ENCODE measurements at regions not wholly inside any gene's neighbourhood (a gene's known extent, or its start where the extent isn't known, plus 50 kb on each side); places are given as distances from the start of the nearest gene placed in this dataset.

- no peak for DNase-seq
Observed at GRCh38 chr3:71924721-71925120, 139.8 kb upstream of the PROK2 start.

DNA sequence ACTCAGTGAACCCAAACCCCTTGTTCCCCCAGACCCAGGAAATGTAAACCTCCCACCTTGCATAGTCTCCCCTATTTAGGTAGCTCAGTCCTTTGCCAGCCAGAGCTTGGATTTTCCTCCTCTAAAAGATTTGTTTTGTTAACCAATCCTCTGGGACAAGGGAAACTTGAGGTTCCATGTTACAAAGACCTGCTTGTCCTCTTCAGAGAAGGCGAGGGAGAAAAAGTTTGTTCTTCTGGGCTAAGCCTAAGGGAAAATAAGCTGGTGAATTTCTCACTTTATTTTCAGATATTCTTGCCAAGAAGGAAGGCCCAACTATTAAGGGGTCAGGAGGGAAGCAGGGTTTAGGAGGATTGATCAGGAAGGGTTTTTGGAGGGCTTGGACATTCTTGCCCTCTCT lies 136.1 kb upstream of the PROK2 start:
- DNase-seq = no peak

DNA sequence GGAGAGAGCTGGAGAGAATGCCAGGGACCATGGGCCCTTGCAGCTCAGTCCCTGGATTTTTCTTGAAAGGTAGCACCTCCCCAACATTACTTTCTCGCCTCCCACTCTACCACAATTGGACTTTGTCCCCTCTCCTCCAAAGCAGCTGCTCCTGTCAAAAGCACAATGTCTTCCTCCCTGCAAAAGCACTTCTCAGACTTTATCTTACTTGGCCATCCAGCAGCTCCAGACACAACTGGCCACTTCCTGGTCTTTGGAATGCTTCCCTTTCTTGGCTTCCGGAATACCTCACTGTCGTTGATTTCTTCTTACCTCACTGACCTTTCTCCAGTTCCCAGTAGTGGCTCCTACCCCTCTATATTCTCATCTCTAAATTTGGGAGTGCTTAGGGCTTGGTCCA lies 134.6 kb upstream of the PROK2 start:
- no peak for DNase-seq

DNA sequence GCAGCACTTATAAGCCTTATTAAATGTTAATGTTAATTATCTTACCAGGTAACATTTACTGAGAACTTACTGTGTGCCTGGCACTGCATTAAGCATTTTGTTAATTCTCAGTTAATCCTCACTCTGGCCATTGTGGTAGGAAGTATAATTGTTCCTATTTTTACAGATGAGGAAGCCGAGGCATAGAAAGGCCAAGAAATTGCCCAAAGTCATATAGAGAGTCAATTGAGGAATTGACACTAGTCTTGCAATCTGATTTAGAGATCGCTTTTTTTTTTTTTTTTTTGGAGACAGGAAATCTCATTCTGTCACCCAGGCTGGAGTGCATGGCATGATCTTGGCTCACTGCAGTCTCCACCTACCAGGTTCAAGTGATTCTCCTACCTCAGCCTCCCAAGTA lies 132.6 kb upstream of the PROK2 start:
- no peak for DNase-seq

DNA sequence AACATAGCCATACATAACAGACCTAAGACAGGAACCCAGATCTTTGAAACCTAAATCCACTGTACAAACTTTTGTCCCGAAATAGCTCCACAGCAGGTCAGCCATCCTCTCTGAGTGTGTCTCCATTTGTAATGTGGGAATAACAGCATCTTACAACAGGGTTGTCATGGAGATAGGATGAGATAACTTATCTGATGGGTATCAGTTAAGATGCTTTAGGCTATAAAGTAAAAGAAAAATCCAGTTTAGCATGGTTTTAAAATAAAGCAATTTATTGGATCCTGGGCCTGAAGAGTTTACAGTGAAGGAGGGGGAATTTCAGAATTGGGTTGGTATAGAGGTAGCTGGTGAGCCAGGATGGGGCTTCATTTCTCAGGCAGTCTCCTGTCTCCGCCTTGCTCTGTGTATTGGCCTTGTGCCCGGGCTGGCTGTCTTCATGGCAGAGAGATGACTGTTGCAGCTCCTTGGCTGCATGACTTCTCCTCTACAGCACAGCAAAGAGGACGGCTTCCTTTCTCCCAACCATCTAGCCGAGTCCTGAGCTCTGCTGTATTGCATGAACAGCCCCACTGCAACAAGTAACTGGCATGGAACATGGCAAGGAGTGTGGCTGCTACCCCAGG lies 131.9 kb upstream of the PROK2 start:
- no peak for DNase-seq

DNA sequence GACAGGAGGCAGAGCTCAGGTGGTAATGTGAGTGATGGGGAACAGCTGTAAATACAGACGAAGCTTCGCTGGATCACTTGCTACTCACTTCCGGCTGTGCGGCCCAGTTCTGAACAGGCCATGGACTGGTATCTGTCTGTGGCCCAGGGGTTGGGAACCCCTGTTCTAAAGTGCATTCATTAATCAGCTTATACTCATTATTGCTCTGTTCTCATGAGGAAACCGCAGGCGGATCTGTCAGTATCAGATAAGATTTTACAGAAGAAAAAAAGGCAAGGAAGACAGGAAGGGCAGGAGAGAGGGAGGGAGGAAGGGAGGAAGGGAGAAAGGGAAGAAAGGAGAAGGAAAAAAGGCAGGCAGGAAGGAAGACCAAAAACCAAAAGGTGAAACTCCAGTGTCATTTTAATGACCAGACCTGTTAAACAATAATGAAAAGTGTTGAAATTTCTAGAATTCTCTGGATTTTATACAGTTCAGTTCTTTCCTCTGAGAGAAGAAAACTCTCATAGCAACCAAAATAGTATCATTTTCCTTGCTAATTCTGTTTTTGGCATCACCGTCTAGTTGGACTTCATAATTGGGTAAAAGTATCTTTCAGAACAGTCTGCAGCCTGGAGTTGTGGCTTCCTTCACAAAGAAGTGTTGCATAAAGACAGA lies 128.0 kb upstream of the PROK2 start:
- DNase-seq = no peak

- no peak for DNase-seq
Observed at GRCh38 chr3:71910108-71910507, 125.2 kb upstream of the PROK2 start.

GRCh38 chr3:71907996-71908395 lies 123.0 kb upstream of the PROK2 start:
- no peak for DNase-seq

GRCh38 chr3:71906976-71907375 lies 122.0 kb upstream of the PROK2 start:
- DNase-seq = no peak

DNA sequence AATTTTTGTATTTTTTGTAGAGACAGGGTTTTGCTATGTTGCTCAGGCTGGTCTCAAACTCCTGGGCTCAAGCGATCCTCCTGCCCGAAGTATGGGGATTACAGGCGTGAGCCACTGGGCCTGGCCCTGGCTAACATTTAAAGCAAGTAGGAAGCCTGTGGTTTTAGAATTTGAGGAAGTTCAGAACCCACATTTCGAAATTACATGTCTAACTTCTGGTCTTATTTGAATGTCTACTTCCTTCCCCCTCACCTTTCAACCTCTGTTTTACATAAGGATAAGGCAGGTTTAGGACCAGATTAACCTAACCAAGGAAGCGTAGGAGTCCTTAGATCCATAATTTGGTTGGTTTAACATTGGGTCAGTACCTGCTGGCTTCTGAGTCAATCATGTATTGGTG lies 120.5 kb upstream of the PROK2 start:
- no peak for DNase-seq

DNA sequence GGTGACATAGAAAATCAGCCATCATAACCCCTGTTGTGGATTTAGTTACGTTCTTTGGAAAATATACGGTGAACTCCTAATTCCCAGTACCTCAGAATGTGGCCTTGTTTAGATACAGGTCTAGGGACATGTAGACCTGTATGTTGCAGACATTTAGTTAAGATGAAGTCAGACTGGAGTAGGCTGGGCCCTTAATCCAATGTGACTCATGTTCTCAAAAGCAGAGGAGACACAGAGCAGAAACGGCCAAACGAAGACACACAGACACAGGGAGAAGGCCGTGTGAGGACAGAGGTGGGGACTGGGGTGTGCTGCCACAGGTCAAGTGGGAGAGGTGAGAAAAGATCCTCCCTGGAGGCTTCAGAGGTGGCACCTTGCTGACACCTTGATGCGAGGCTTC lies 119.0 kb upstream of the PROK2 start:
- DNase-seq = no peak

- DNase-seq = no peak
Observed at GRCh38 chr3:71903112-71903495, 118.2 kb upstream of the PROK2 start.

- DNase-seq = no peak
Observed at GRCh38 chr3:71902258-71903111, 117.5 kb upstream of the PROK2 start.

DNA sequence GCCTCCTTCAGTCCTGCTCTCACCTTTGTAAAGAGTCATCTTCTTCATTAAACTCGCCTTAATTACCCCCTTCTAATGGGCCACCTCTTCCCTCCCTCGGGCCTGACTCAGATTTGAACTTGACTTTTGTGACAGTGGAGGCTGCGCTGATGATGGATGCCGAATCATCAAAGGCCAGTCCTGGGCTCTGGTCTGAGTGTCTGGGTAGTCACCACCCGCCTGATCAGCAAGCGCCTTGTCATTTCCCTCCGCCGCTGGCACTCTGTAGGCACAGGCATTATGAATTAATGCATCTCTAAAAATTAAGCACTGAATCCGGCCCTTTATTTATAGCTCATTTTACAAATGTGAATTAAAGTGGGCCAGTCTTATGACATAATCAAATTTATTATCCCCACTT lies 116.7 kb upstream of the PROK2 start:
- DNase-seq = no peak

DNA sequence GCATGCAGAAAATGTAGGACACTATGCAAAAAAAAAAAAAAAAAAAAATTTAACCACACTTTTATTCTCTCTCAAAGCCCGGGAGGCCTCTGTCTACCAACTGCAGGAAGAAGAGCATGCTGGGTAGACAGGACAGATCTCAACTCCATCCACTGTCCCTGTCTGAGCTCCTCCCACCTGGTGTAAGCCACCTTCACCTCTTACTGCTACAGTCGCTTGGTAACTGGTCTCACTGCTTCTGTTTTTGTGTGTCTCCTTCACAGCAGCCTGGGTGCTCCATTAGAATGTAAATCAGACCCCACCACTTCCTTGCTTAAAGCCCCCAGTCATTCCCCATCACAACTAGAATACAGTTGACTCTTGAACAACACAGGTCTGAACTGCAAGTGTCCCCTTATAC lies 115.1 kb upstream of the PROK2 start:
- no peak for DNase-seq

DNA sequence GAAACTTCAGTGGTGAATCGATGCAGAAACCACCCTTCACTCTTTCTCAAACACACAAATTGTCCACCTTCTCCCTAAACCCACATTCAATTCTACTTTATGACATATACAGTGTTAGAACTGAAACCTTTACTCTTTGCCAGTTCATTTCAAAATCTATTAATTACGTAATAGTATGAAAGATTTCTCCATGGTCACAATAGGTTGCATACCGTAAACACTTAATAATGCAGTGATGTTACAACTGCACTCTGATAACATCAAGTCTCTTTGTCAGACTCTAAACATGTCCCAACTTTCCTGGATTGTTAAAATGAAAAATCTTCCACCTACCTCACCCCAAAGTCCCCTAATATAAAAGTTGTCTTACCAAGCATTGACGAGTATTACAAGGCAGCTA lies 111.8 kb upstream of the PROK2 start:
- no peak for DNase-seq

DNA sequence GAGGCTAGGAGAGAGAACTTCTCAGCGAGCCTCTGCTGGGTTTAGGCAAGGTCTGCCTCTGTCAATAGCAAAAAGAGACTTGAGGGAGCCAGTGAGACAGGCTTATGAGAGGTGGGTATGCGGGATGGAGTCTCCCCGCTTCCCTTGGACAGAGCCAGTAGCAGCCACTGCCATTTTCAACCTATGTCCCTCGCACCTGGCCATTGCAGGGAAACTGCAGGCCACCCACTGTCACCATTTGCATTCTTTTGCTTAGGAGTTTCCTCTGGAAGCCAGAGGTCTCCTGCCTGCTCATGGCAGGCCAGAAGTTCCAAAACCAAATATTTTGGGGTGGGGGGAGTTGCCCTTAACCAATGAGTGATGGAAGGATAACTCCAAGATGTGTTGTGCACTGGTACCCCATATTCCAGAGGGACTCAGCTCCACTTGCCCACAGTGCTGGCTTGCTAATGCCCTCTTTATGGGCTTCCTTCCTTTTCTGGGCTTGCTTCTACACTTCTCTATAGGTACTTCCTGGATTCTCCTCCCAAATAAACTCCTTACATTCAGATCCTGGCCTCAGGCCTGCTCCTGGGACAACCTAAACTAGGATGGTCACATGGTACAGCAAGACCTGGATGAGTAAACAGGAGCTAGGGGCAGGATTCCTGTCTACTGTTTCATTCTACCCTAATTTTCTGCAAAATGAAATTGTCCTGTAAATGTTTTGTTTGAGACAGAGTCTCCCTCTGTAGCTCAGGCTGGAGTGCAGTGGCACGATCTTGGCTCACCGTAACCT lies 108.9 kb upstream of the PROK2 start:
- DNase-seq = no peak

GRCh38 chr3:71893122-71893521 lies 108.2 kb upstream of the PROK2 start:
- no peak for DNase-seq

DNA sequence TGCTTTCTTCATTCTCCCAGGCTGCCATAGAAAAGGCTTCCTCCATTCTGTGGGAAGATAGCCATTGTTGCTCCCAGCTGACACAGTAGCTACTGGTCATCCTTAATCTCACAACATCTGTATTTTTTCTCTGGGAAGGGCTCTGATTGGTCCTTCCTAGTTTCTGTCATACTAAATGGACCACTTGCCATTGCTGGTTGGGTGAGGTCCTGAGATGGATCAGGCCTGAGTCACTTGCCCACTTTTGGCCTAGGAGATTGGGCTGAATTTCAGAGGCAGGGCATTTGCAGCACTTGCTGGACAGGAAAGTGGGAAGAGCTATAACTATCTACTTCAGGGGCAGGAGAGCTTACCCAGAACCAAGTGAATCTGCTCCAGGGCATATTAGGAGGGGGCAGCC lies 106.5 kb upstream of the PROK2 start:
- DNase-seq = no peak

- no peak for DNase-seq
Observed at GRCh38 chr3:71890356-71890931, 105.5 kb upstream of the PROK2 start.

DNA sequence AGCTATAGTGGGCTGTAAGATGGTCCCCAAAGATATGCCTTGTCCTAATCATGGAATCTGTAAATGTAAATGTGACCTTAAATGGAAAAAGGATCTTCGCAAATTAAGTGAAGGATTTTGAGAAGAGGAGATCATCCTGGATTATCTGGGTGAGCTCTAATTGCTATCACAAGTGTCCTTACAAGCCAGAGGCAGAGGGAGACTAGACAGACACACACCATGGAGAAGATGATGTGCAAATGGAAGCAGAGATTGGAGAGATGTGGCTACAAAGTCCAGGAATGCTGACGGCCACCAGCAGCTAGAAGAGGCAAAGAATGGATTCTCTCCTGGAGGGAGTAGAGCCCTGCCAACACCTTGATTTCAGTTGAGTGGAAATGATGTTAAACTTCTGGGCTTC lies 102.3 kb upstream of the PROK2 start:
- DNase-seq = no peak

DNA sequence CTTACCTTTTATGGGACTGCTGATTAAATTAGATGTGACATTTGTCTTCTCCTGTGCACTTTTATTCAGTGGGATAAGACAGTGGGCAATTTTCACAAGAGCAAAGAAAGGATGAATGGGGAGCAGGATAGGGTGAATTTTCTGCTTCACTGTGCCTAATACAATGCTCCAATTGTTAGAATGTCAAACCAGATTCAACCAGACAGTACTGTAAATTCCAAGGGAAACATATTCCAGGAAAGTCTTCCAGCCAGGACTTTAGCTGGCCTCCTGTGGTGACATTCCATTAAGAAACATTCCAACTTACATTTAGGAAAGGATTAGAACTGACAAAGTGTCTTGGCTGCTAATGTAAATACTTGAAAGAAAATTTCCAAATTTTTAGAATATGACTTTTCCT lies 100.1 kb upstream of the PROK2 start:
- DNase-seq = no peak

- DNase-seq = no peak
Observed at GRCh38 chr3:71881732-71882131, 96.8 kb upstream of the PROK2 start.

Measured in NCI-H1694 (cell line).